GM19397 (cell line): ENCODE measurements at regions not wholly inside any gene's neighbourhood (a gene's known extent, or its start where the extent isn't known, plus 50 kb on each side); places are given as distances from the start of the nearest gene placed in this dataset.

ENCODE experiments used
- ATAC-seq: cut with Tn5 transposase; IDR thresholded peaks from one replicate; pipeline ENCODE4 v1.9.1; 2021; ENCODE audit warnings: mild to moderate bottlenecking, moderate library complexity; ENCODE audit not compliant: unreplicated experiment

GRCh38 chr17:13973960-13974651 is 95.2 kb upstream of the COX10 start:
- no peak for ATAC-seq

- no peak for ATAC-seq
These were observed 91.5 kb upstream of the COX10 start for GRCh38 chr17:13977837-13978236.

GRCh38 chr17:13978478-13978877 is 90.8 kb upstream of the COX10 start:
- ATAC-seq = no peak

GRCh38 chr17:13981881-13982280 is 87.4 kb upstream of the COX10 start:
- no peak for ATAC-seq

GRCh38 chr17:13984956-13985355 is 84.3 kb upstream of the COX10 start:
- no peak for ATAC-seq

- ATAC-seq = no peak
These were observed 82.4 kb upstream of the COX10 start for GRCh38 chr17:13986855-13987254.

- no peak for ATAC-seq
These were observed 80.2 kb upstream of the COX10 start for GRCh38 chr17:13989138-13989537.

- ATAC-seq = no peak
These were observed 76.2 kb upstream of the COX10 start for GRCh38 chr17:13993106-13993505.

GRCh38 chr17:13994050-13994449 is 75.3 kb upstream of the COX10 start:
- no peak for ATAC-seq

GRCh38 chr17:13995856-13996271 is 73.4 kb upstream of the COX10 start:
- no peak for ATAC-seq

- no peak for ATAC-seq
These were observed 73.0 kb upstream of the COX10 start for GRCh38 chr17:13996276-13996675.

GRCh38 chr17:13996748-13997147 is 72.6 kb upstream of the COX10 start:
- no peak for ATAC-seq

- ATAC-seq = no peak
These were observed 64.2 kb upstream of the COX10 start for GRCh38 chr17:14004927-14005620.

GRCh38 chr17:14006249-14006942 is 62.9 kb upstream of the COX10 start:
- ATAC-seq = no peak

GRCh38 chr17:14007951-14008350 is 61.4 kb upstream of the COX10 start:
- ATAC-seq = no peak

GRCh38 chr17:14011036-14011692 is 58.1 kb upstream of the COX10 start:
- ATAC-seq = no peak

GRCh38 chr17:14011740-14012405 is 57.4 kb upstream of the COX10 start:
- no peak for ATAC-seq

- no peak for ATAC-seq
These were observed 54.6 kb upstream of the COX10 start for GRCh38 chr17:14014657-14015056.

GRCh38 chr17:14015271-14015670 is 54.0 kb upstream of the COX10 start:
- no peak for ATAC-seq

GRCh38 chr17:14016858-14017257 is 52.4 kb upstream of the COX10 start:
- no peak for ATAC-seq
